Activated T-cell treated with anti-CD3 and anti-CD28 coated beads for 24 hours (primary cell): ENCODE measurements at regions not wholly inside any gene's neighbourhood (a gene's known extent, or its start where the extent isn't known, plus 50 kb on each side); places are given as distances from the start of the nearest gene placed in this dataset.

ENCODE experiments used
- DNase-seq: peaks from one replicate; pipeline ENCODE4 v3.0.0-alpha.2; 2020; ENCODE audit warnings: low read depth

GRCh38 chr9:93900971-93901861, 53.9 kb downstream of the BARX1 start:
- DNase-seq: no peak

DNA sequence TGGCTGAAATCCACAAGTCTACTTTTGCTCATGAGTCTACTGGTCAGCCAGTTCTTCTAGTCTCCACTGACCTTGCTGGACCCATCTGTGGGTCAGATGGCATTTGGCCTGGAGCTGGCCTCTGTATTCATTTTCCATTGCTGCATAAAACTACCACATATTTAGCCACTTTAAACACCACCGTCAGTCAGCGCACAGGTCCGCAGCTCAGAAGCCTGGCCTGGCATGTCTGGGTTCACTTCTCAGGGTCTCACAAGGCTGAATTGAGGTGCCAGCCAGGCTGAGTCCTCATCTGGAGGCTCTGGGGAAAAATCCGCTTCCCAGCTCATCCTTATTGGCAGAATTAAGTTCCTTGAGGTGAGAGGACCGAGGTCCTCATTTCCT, 54.7 kb downstream of the BARX1 start:
- no peak for DNase-seq

- DNase-seq: no peak
Measured at GRCh38 chr9:93899609-93900435, 55.3 kb downstream of the BARX1 start.

- DNase-seq: no peak
Measured at GRCh38 chr9:93898502-93899426, 56.4 kb downstream of the BARX1 start.

DNA sequence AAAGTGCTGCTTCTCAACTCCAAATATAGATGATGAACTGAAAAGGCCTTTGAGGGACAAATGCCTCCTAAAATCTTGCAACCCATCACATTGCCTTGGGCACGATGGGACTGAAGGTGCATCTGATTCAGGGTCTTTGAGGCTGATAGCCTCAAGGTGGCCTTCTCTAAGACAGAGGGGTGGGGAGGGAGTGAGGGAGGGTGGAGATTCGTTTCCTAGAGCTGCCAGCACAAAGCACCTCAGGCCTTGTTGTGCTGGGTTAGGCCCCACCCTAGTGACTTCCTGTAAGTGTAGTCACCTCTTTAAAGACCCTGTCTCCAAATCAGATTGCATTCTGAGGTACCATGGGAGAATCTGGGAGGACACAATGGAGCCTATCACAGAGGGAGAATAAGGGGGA, 57.1 kb downstream of the BARX1 start:
- no peak for DNase-seq

- no peak for DNase-seq
Measured at GRCh38 chr9:93897075-93897970, 57.8 kb downstream of the BARX1 start.

- no peak for DNase-seq
Measured at GRCh38 chr9:93896496-93897033, 58.6 kb downstream of the BARX1 start.

DNA sequence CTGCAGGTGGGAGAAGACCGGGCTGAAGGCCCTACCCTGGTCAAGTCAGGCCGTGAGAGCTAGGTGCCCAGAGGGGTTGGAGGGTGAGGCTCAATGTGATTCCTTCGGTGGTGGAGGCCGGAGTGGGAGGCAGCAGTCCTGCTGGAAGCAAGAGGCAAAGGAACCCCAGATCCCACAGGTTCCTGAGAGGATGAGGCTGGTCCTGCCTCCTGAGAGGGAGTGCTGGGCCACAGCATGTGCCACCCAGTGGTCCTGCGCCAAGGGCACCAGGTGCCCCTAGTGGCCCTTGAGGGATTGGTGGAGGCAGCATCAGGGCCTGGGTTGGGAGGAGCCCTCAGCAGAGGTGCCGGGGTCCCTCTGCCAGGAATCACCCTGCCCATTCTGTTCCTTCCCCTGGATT, 59.1 kb downstream of the BARX1 start:
- DNase-seq: no peak

- DNase-seq: no peak
Measured at GRCh38 chr9:93895535-93895934, 59.6 kb downstream of the BARX1 start.

GRCh38 chr9:93894691-93895079, 60.5 kb downstream of the BARX1 start:
- no peak for DNase-seq

DNA sequence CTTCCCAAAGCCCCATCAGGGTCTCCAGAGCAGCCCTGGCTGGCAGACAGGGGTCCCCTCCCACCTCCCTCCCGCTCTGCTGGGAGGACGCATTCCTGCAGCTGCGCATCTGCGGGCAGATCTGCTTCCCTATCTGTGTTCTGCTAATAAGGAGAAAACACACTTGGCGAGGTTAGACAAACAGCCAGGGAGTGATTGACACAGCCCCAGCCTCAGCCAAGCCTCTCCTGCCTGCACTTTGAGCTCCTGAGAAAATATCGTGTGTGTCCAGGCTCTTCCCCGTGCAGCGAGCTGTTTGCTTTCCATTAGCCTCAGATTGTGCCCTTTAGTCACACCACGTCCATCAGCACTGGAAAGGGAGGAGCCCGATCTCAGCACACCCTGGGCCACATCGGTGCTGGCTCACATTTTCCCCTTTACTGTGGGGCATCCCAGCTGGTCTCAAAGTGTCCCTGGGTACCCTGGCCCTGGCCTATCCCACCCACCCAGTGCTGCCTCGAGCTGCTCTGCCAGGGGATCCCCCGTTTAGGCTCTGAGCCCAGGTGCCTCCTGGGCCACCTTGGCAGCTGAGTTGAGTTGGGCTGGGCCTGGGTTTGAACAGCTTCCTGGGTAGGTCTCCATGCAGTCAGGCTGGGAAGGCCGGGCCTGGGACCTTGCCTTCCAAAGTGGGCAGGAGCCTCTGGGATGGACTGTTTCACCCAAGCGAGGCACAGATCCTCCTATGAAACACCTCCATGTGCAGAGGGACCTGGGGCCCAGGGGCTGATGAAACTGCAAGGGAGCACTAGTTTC, 61.1 kb downstream of the BARX1 start:
- no peak for DNase-seq

DNA sequence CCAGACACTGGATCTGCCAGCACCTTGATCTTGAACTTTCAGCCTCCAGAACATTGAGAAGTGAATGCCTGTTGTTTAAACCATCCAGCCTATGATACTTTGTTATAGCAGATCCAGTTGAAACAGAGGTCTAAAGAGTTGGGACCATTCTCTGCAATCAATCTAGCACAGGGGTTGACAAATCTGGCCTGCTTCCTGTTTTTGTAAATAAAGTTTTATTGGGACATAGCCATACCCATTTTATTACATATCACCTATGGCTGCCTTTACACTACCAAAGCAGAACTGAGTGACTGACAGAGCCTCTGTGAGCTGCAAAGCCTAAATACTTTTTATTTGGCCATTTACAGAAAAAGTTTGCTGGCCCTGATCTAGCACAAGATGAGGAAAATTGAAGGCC, 62.0 kb downstream of the BARX1 start:
- no peak for DNase-seq

- no peak for DNase-seq
Measured at GRCh38 chr9:93892748-93893147, 62.4 kb downstream of the BARX1 start.

- no peak for DNase-seq
Measured at GRCh38 chr9:93891549-93892310, 63.4 kb downstream of the BARX1 start.

GRCh38 chr9:93891050-93891449, 64.1 kb downstream of the BARX1 start:
- DNase-seq: no peak

- no peak for DNase-seq
Measured at GRCh38 chr9:93890436-93890935, 64.7 kb downstream of the BARX1 start.

DNA sequence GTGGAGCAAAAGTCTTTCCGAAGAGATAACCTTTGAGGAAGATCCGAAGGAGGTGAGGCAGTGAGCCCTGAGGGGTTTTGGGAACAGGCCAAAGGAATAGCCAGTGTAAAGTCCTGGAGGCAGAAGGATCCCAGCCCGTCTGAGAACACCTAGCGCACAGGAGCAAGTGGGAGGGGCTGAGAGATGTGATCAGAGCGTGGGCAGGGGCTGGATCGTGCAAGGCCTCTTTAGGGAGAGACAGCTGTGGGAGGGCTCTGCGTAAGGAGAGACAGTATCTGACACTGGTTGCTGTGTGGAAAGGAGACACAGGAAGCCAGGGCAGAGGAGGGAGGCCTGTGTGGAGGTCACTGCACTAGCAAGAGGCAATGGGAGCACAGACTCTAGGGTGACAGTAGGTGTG, 68.2 kb downstream of the BARX1 start:
- DNase-seq: no peak

DNA sequence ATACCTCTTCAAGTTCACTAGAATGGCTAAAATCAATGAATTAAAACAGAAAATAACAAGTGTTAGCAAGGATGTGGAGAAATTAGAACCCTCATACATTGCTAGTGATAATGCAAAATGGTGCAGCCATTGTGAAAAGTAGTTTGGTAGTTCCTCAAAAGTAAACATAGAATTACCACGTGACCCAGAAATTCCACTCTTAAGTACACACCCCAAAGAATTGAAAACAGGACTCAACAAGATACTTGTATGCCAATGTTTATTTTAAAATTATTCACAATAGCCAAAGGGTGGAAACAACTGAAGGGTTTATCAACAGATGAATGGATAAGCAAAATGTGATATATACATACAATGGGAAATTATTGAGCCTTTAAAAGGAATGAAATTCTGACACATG, 70.3 kb downstream of the BARX1 start:
- DNase-seq: no peak
